Posterior cingulate gyrus (tissue), 11 donors: ENCODE measurements at regions not wholly inside any gene's neighbourhood (a gene's known extent, or its start where the extent isn't known, plus 50 kb on each side); places are given as distances from the start of the nearest gene placed in this dataset.

Source experiments
- DNase-seq, 10 donors: peaks; one replicate each; pipeline versions ENCODE4 v3.0.0 to v3.0.0-alpha.2; 2020 to 2021; ENCODE audit warnings: mixed read lengths in 3 of 10
- intact Hi-C: fragments of 100-400 bp; cut with DNase I; formaldehyde crosslinking; loops from one replicate; pipeline ENCODE4 v1.15.1; 2023

- intact Hi-C loops = no loop called here
- no peak for DNase-seq
Measured at GRCh38 chr16:5465714-5466113, 368.1 kb upstream of the EEF2KMT start.

- no peak for DNase-seq
- intact Hi-C loops = no loop called here
Measured at GRCh38 chr16:5463820-5464219, 366.2 kb upstream of the EEF2KMT start.

- intact Hi-C loops = no loop called here
- no peak for DNase-seq
Measured at GRCh38 chr16:5461574-5461973, 364.0 kb upstream of the EEF2KMT start.

- intact Hi-C loops = no loop called here
- no peak for DNase-seq
Measured at GRCh38 chr16:5461141-5461540, 363.5 kb upstream of the EEF2KMT start.

GRCh38 chr16:5460701-5461100 lies 363.1 kb upstream of the EEF2KMT start:
- intact Hi-C loops = no loop called here
- DNase-seq = no peak

GRCh38 chr16:5459863-5460262 lies 362.3 kb upstream of the EEF2KMT start:
- intact Hi-C loops = no loop called here
- no peak for DNase-seq

GRCh38 chr16:5455110-5455509 lies 357.5 kb upstream of the EEF2KMT start:
- intact Hi-C loops = no loop called here
- no peak for DNase-seq

- intact Hi-C loops = no loop called here
- DNase-seq = no peak
Measured at GRCh38 chr16:5454349-5454748, 356.8 kb upstream of the EEF2KMT start.

GRCh38 chr16:5451641-5452040 lies 354.0 kb upstream of the EEF2KMT start:
- intact Hi-C loops = no loop called here
- no peak for DNase-seq

GRCh38 chr16:5450409-5451104 lies 353.0 kb upstream of the EEF2KMT start:
- intact Hi-C loops = no loop called here
- no peak for DNase-seq

GRCh38 chr16:5449901-5450300 lies 352.3 kb upstream of the EEF2KMT start:
- DNase-seq = no peak
- intact Hi-C loops = no loop called here

GRCh38 chr16:5448798-5449197 lies 351.2 kb upstream of the EEF2KMT start:
- intact Hi-C loops = no loop called here
- DNase-seq = no peak

- intact Hi-C loops = no loop called here
- DNase-seq = no peak
Measured at GRCh38 chr16:5447734-5448133, 350.1 kb upstream of the EEF2KMT start.

- DNase-seq = no peak
- intact Hi-C loops = no loop called here
Measured at GRCh38 chr16:5446623-5447240, 349.1 kb upstream of the EEF2KMT start.

GRCh38 chr16:5444189-5444588 lies 346.6 kb upstream of the EEF2KMT start:
- intact Hi-C loops = no loop called here
- DNase-seq = no peak

GRCh38 chr16:5442986-5443385 lies 345.4 kb upstream of the EEF2KMT start:
- DNase-seq = no peak
- intact Hi-C loops = no loop called here

- intact Hi-C loops = no loop called here
- no peak for DNase-seq
Measured at GRCh38 chr16:5442054-5442453, 344.5 kb upstream of the EEF2KMT start.

- DNase-seq = no peak
- intact Hi-C loops = no loop called here
Measured at GRCh38 chr16:5438591-5438990, 341.0 kb upstream of the EEF2KMT start.

GRCh38 chr16:5433587-5433986 lies 336.0 kb upstream of the EEF2KMT start:
- DNase-seq = no peak
- intact Hi-C loops = no loop called here

GRCh38 chr16:5432166-5432565 lies 334.6 kb upstream of the EEF2KMT start:
- DNase-seq = no peak
- intact Hi-C loops = no loop called here

GRCh38 chr16:5430598-5430997 lies 333.0 kb upstream of the EEF2KMT start:
- no peak for DNase-seq
- intact Hi-C loops = no loop called here

GRCh38 chr16:5428932-5429331 lies 331.3 kb upstream of the EEF2KMT start:
- no peak for DNase-seq
- intact Hi-C loops = no loop called here

GRCh38 chr16:5427571-5427970 lies 330.0 kb upstream of the EEF2KMT start:
- DNase-seq = no peak
- intact Hi-C loops = no loop called here
